Psoas muscle (tissue), 7 donors: ENCODE measurements at regions not wholly inside any gene's neighbourhood (a gene's known extent, or its start where the extent isn't known, plus 50 kb on each side); places are given as distances from the start of the nearest gene placed in this dataset.

ENCODE experiments used
- ATAC-seq, 4 donors: fragments of 200-7000 bp; cut with Tn5 transposase; one replicate each; pipeline ENCODE4 v1.9.1; 2020; ENCODE audit warnings: moderate library complexity in 3 of 4, mild to moderate bottlenecking in 2 of 4
- DNase-seq, 2 donors: peaks; one replicate each; pipeline ENCODE4 v3.0.0-alpha.2; 2020
- H3K27ac ChIP-seq: fragments of 200-600 bp; one replicate; pipeline ENCODE4 v1.8.0; 2022
- H3K27me3 ChIP-seq, 3 donors: fragments of 200-600 bp in 1 of 3; one replicate each; pipeline versions ENCODE4 v1.6.1 to v1.8.0; 2013 to 2022; ENCODE audit warnings: low read length in 2 of 3, mild to moderate bottlenecking in 2 of 3, moderate library complexity in 1 of 3; ENCODE audit not compliant: insufficient read depth in 3 of 3
- H3K36me3 ChIP-seq, 2 donors: fragments of 200-600 bp in 1 of 2; one replicate each; pipeline versions ENCODE4 v1.6.1 to v1.8.0; 2013 to 2022; ENCODE audit warnings: low read depth in 1 of 2, mild to moderate bottlenecking in 1 of 2, moderate library complexity in 1 of 2; ENCODE audit not compliant: insufficient read depth in 1 of 2
- H3K4me1 ChIP-seq: fragments of 200-600 bp; one replicate; pipeline ENCODE4 v1.8.0; 2022
- H3K4me3 ChIP-seq: fragments of 200-600 bp; one replicate; pipeline ENCODE4 v1.8.0; 2022; ENCODE audit warnings: mild to moderate bottlenecking
- H3K9me3 ChIP-seq: fragments of 200-600 bp; one replicate; pipeline ENCODE4 v1.8.0; 2022
- WGBS, 3 donors: extraction: QIAGEN DNeasy Blood & Tissue Kit; methylation state at CpG; one replicate each; pipeline versions ENCODE4 v1.1.6 to v1.1.7; 2013; 5-methylcytosine and 5-hydroxymethylcytosine counted together
- intact Hi-C, 2 donors: fragments of 100-400 bp; cut with DNase I; formaldehyde crosslinking; loops; one replicate each; pipeline versions ENCODE4 v1.11.0 to v1.14.2; 2022
- TF ChIP-seq, protein P1 (sequence below): fragments of 200-600 bp; IDR thresholded peaks from one replicate; pipeline ENCODE4 v1.8.0; 2022; ENCODE audit warnings: antibody characterized with exemption
- donor health status: healthy with polysubstance abuse.
- donor health status: DM: no; HTN: no; CAD: no; lungs with moderate emphysema.
- donor health status: Bipolar disorder and iron deficiency.
- donor health status: healthy.
- donor health status: DM: yes; HTN: yes; CAD: no.
- donor health status: DM: no; HTN: no; CAD: no.
- donor health status: DM: yes; HTN: yes; CAD: no.

DNA sequence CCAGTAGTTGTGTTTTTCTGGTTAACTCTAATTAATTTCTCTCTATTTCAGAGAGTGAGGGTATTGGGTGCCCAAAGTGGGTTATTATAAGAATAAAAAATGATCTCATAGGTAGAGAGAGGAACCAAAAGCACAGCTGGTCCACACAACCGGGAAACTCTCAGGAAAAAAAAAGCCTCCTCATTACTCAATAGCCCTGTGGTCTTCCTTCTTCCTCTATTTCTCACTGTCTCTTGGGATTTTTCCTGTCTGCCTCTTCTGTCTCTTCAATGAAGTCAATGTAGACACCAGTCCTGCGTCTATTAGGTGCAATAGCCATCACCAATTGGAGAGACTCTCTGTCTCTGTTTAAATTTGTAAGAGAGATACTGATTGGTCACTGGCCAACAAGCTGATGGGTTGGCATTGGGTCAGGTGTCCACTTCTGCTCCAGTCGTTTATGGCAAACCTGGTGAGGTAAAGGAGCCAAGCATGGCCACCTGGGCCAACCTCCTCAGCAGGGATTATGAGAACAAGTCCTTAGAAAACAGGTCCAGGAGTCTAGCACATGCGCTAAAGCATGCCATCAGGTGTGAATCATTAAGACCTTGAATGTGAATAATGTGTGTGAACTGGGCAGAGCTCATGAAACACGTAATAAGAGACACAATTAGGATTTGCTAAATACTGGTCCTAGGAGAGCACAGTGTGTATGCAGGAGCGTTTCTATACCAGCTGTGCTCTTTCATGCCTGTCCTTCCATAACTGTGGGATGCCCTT lies 443.0 kb upstream of the RUNX1 start:
- Histone ChIP-seq H3K9me3 (no peaks in the 10 kb centered on the region), H3K27me3 (peaks cover 0 to 16% (median 0%) of the 10 kb centered on the region in 3 donors), H3K4me3 (no peak overlapping the region), H3K4me1 (no peaks in the 10 kb centered on the region), H3K36me3 (no peaks in the 10 kb centered on the region), H3K27ac (no peak overlapping the region)
- no peak for ATAC-seq
- 63 to 68% (median 63%) methylated on average over 6 of the region's 6 CpGs for WGBS, 3 donors
- TF ChIP-seq, protein P1, sequence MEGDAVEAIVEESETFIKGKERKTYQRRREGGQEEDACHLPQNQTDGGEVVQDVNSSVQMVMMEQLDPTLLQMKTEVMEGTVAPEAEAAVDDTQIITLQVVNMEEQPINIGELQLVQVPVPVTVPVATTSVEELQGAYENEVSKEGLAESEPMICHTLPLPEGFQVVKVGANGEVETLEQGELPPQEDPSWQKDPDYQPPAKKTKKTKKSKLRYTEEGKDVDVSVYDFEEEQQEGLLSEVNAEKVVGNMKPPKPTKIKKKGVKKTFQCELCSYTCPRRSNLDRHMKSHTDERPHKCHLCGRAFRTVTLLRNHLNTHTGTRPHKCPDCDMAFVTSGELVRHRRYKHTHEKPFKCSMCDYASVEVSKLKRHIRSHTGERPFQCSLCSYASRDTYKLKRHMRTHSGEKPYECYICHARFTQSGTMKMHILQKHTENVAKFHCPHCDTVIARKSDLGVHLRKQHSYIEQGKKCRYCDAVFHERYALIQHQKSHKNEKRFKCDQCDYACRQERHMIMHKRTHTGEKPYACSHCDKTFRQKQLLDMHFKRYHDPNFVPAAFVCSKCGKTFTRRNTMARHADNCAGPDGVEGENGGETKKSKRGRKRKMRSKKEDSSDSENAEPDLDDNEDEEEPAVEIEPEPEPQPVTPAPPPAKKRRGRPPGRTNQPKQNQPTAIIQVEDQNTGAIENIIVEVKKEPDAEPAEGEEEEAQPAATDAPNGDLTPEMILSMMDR = no peak
- intact Hi-C loops = no loop called here
- no peak for DNase-seq

DNA sequence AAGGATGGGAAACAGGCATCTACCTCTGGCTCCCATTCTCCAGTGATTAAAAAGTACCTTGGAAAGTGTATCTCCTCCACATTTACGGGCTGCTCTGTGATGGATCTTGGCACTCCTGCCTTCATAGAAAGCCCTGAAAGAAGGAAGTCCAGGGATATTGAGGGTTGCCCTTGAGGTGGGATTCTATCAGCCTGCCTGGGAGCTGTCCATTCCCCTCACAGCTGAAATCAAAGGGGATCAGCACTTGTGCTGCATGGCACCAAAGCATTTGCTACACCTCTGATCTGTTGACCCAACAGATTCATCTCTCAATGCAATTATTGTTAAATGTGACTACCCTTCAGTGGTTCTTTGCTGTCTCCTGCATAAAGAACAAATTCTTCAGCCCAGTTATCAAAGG lies 442.0 kb upstream of the RUNX1 start:
- WGBS, 3 donors = 57 to 68% (median 65%) methylated on average over 1 of the region's 1 CpG
- intact Hi-C loops = no loop called here

DNA sequence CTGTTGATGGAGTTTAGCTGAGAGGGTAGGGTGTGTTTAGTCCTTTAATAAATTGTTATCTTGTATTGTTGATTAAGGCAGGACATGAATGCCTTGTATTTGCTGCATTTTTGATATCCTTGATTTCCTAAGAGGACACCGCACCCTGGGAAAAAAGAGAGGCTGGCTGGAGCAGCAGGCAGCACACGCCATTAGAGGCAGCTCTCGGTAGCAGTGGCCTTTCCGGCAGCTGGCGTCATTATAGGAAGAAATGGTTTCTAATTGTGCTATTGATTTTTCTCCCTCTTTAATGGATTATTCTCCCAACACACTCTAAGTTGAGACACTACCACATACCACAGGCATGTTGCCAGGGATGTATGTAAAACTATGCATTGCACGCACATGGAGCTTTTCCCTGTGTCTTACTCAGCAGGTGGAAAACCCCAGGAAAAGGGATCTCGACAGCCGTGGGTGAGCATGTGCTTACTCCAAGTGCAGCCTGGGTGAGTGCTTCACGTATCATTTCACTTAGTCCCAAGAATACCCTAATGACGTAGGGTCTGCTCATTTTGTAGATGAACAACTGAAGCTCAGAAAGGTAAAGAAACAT lies 440.4 kb upstream of the RUNX1 start:
- Histone ChIP-seq H3K27ac (no peak overlapping the region), H3K4me1 (no peaks in the 10 kb centered on the region), H3K9me3 (no peaks in the 10 kb centered on the region), H3K36me3 (no peaks in the 10 kb centered on the region), H3K27me3 (peaks cover 0 to 19% (median 0%) of the 10 kb centered on the region in 3 donors), H3K4me3 (no peak overlapping the region)
- intact Hi-C loops = no loop called here
- ATAC-seq = no peak
- no peak for DNase-seq
- 84 to 87% (median 84%) methylated on average over 10 of the region's 10 CpGs for WGBS, 3 donors
- TF ChIP-seq, protein P1 = no peak

More for the DNA sequence above, 442.0 kb upstream of the RUNX1 start:
- no peaks in the 10 kb centered on the region for H3K9me3 ChIP-seq
- H3K27me3 ChIP-seq = peaks cover 0 to 18% (median 0%) of the 10 kb centered on the region in 3 donors
- ATAC-seq = no peak
- H3K4me1 ChIP-seq = no peaks in the 10 kb centered on the region
- no peak overlapping the region for H3K27ac ChIP-seq
- no peak overlapping the region for H3K4me3 ChIP-seq
- TF ChIP-seq, protein P1 = no peak
- DNase-seq = no peak
- no peaks in the 10 kb centered on the region for H3K36me3 ChIP-seq

DNA sequence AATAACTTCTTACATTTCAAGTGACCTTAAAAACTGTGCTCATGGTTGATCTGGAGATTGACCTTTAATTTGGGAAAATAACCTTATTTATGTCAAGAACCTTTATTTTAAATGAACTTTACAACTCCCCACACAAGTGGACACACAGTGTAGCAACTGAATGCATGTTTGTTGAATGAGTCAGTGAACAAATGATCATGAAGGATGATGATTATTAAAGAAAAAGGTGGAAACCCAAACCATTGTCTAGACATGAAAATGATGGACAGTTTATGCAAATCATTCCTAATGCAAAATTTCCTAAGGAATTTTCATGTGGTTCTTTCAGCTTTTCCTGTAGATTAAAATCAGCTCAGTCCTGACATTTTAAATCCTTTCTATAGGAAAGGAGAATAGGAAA lies 439.8 kb upstream of the RUNX1 start:
- Histone ChIP-seq H3K27me3 (peaks cover 0 to 19% (median 0%) of the 10 kb centered on the region in 3 donors), H3K4me1 (no peaks in the 10 kb centered on the region), H3K9me3 (no peaks in the 10 kb centered on the region), H3K36me3 (no peaks in the 10 kb centered on the region), H3K4me3 (no peak overlapping the region), H3K27ac (no peak overlapping the region)
- DNase-seq = no peak
- no peak for ATAC-seq
- TF ChIP-seq, protein P1 = no peak
- intact Hi-C loops = no loop called here
